ENCODE measurements at regions not wholly inside any gene's neighbourhood (a gene's known extent, or its start where the extent isn't known, plus 50 kb on each side); places are given as distances from the start of the nearest gene placed in this dataset.

DNA sequence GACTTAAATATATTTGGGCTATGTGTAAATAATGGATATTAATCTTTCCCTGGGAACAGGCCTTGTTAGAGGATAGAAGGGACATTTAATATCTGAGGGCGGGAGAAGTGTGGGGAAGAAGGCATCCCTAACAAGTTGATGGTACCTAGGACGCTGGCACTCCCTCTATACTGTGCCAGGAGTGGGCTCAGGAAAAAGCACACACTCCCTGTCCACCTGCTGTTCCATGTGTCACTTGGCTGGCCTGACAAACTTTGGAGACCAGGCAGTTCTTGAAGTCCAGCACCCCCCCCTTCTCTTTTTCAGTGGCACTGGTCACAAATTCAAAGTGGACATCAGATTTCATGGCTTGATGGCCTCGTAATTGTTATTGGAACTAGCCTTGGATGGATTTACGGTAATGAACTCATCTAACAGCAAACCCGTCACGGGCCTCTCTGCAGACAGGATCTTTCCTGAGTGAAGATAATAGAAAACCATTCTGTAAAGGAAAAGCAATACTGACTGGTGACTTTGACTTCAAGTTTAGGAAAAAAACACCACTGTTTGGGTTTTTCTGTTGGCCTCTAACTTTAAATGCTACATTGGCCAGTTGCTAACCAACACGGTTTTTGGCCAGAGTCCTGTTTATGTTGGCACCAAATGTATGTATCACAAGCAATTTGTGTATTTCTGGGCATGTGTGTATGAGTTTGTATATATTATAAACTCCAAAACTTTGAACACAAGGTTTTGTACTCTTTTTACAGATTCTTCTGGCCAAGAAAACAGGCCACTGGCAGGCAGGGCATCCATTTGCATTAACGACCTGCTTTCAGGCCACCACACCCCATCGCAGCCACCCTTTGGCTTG is 552.6 kb downstream of the CCDC171 start:
- H3K4me3 ChIP-seq (ENCODE audit: low read depth, low read length), result no peak overlapping the region
- TF ChIP-seq, protein P1, sequence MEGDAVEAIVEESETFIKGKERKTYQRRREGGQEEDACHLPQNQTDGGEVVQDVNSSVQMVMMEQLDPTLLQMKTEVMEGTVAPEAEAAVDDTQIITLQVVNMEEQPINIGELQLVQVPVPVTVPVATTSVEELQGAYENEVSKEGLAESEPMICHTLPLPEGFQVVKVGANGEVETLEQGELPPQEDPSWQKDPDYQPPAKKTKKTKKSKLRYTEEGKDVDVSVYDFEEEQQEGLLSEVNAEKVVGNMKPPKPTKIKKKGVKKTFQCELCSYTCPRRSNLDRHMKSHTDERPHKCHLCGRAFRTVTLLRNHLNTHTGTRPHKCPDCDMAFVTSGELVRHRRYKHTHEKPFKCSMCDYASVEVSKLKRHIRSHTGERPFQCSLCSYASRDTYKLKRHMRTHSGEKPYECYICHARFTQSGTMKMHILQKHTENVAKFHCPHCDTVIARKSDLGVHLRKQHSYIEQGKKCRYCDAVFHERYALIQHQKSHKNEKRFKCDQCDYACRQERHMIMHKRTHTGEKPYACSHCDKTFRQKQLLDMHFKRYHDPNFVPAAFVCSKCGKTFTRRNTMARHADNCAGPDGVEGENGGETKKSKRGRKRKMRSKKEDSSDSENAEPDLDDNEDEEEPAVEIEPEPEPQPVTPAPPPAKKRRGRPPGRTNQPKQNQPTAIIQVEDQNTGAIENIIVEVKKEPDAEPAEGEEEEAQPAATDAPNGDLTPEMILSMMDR (IDR thresholded peaks at IDR 0.05; ENCODE audit: control insufficient read depth, extremely low read depth, insufficient read depth), result no peak
- no peak for DNase-seq (ENCODE audit: low read depth)

DNA sequence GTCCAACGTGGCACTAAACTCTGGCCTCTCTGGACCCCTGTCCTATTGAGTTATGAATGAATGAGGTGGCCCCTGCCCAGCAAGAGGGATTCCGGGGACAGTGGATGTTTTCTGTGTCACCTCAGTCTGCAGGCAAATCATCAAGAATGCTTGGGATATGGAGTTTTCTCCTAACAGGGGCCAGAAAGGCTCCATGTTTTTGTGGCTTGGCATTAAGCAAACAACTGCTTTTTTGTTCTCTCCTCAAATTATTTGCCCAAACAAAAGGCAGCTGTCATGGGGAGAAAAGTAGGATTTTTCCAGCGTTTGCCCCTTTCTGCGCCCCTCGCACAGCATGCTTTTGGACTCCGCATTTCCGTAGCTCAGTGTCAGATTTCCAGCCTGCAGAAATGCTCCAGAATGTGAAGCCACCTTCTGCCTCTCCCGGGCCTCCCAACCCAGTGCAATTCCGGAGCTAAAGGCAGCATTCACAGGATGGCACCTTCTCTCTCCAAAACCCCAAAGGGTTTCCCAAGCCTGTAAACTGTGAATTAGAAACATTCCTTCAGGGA is 553.3 kb downstream of the CCDC171 start:
- H3K4me3 ChIP-seq (ENCODE audit: low read depth, low read length), result no peak overlapping the region
- TF ChIP-seq, protein P1 (IDR thresholded peaks at IDR 0.05; ENCODE audit: control insufficient read depth, extremely low read depth, insufficient read depth), result no peak
- no peak for DNase-seq (ENCODE audit: low read depth)

DNA sequence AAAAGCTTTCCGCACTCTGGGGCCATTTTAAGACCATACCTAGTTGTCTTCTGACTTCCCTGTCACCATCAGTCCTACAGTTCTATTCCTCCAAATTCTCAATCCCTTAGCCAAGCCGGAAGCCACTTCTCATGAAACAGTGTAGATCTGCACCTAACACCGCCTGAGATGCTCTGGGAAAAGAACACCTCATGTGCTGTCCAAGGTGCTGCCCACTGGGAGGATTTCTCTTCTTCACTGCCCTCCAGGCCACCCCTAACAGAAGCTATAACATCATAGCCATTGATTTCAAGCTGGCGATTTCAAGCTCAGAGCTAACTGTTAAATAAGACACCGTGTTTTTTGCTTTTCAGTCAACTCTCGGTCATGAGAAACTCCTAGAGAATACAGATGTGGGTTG is 559.3 kb downstream of the CCDC171 start:
- DNase-seq (ENCODE audit: low read depth), result no peak
- no peak overlapping the region for H3K4me3 ChIP-seq (ENCODE audit: low read depth, low read length)
- TF ChIP-seq, protein P1 (IDR thresholded peaks at IDR 0.05; ENCODE audit: control insufficient read depth, extremely low read depth, insufficient read depth), result no peak

DNA sequence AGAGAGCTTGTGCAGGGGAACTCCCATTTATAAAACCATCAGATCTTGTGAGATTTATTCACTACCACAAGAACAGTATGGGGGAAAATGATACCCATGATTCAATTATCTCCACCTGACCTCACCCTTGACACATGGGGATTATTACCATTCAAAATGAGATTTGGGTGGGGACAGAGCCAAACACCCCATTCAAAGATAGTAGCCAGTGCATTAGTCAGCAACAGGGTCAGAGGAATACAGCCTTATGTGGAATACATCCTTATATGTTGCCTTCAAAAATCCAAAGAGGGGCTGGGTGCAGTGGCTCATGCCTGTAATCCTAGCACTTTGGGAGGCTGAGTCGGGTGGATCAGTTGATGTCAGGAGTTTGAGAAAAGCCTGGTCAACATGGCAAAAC is 563.2 kb downstream of the CCDC171 start:
- DNase-seq (ENCODE audit: low read depth), result no peak
- TF ChIP-seq, protein P1 (IDR thresholded peaks at IDR 0.05; ENCODE audit: control insufficient read depth, extremely low read depth, insufficient read depth), result no peak
- H3K4me3 ChIP-seq (ENCODE audit: low read depth, low read length), result no peak overlapping the region

DNA sequence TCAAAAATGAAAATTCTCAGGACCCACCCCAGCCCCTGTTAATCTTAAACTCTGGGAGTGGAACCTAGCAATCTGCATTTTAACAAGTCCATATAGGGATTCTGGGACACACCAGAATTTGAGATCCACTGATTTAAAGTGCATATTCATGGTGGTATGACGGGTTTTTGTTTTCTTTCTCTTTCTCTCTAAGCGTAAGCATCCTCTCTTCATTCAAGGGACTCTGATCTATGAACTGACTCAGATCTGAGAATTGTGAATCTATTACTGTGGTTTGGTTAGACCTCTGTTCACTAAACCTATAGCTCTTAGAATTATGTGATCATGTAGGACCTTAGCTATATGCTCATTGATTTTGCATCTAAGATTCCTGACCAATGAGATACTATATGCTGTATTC is 565.2 kb downstream of the CCDC171 start:
- DNase-seq (ENCODE audit: low read depth), result no peak
- TF ChIP-seq, protein P1 (IDR thresholded peaks at IDR 0.05; ENCODE audit: control insufficient read depth, extremely low read depth, insufficient read depth), result no peak
- no peak overlapping the region for H3K4me3 ChIP-seq (ENCODE audit: low read depth, low read length)

DNA sequence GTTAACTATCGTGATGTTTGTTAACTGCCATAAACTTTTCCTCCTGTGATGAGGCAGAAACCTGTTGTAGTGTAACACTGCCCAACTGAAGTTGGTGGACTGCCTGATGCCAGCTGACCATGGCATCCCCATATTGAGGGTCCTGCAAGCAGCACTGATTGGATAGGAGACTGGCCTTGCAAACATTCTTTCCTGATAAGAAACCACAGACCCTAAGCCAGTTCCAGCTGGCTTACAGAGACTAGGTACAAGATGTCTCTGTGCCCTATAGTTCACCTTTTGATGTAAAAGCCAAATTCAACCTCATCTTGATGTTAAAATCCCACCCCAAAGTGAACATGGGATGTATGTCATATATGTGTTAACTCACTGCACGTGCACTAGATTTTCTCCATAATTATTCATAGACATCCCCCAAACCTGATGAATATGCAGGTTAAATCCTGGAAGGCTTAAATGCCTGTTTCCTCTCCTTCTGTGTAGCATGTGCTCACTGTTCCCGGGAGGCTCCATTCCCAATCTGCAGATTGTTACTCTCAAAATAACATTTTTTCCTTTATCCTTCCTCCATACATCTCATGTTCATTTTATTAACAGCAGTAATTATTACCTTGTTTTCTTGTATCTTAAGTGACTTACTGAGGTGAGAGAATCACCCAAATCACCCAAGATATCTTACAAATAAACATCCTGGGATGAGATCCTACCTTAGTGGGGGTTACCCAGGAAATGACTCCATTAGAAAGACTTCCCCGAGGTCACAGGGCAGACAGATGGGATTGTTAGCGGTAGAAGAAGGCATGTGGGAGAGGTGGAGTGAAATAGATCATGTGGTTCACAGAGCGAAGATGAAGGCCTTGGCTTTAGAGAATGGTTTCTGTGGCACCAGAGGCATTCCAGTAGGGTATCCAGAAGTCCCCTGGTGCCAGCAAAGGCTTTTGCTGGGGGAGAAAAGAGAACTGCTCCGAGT is 566.7 kb downstream of the CCDC171 start:
- no peak for DNase-seq (ENCODE audit: low read depth)
- H3K4me3 ChIP-seq (ENCODE audit: low read depth, low read length), result no peak overlapping the region
- TF ChIP-seq, protein P1 (IDR thresholded peaks at IDR 0.05; ENCODE audit: control insufficient read depth, extremely low read depth, insufficient read depth), result no peak
